Liver (tissue), 3 donors: ENCODE measurements at regions not wholly inside any gene's neighbourhood (a gene's known extent, or its start where the extent isn't known, plus 50 kb on each side); places are given as distances from the start of the nearest gene placed in this dataset.

ENCODE experiments used
- CTCF ChIP-seq: fragments of 150-350 bp; IDR thresholded peaks from 2 replicates; pipeline ENCODE4 v1.5.1; 2017; ENCODE audit warnings: improper control_type of control experiment, low read depth, low read length; ENCODE audit not compliant: missing input control
- GABPA ChIP-seq, 2 donors: IDR thresholded peaks in 1 of 2; conservative IDR thresholded peaks in 1 of 2; 2 replicates each; pipeline ENCODE4 v1.6.1; 2016; ENCODE audit warnings: antibody characterized with exemption in 2 of 2, mild to moderate bottlenecking in 1 of 2, moderate library complexity in 1 of 2
- RAD21 ChIP-seq, 2 donors: IDR thresholded peaks; 2 replicates each; pipeline ENCODE4 v1.6.1; 2016; ENCODE audit warnings: antibody characterized with exemption in 2 of 2, mild to moderate bottlenecking in 2 of 2
- REST ChIP-seq: IDR thresholded peaks from 2 replicates; pipeline ENCODE4 v1.6.1; 2016; ENCODE audit warnings: antibody characterized with exemption, mild to moderate bottlenecking
- YY1 ChIP-seq: IDR thresholded peaks from 2 replicates; pipeline ENCODE4 v1.6.1; 2016; ENCODE audit warnings: antibody characterized with exemption, mild to moderate bottlenecking
- donor health status: healthy.
- donor health status: healthy.

GRCh38 chr17:69871318-69871717, 203.7 kb upstream of the KCNJ16 start:
- no peak for TF ChIP-seq CTCF
- TF ChIP-seq REST, result no peak
- TF ChIP-seq RAD21 (IDR thresholded peaks at IDR 0.05), result no peak
- no peak for TF ChIP-seq YY1
- TF ChIP-seq GABPA (IDR thresholded peaks at IDR 0.05 in 1 of 2, conservative IDR thresholded peaks at IDR 0.05 in 1 of 2), result no peak
